MM.1S (cell line): ENCODE measurements at regions not wholly inside any gene's neighbourhood (a gene's known extent, or its start where the extent isn't known, plus 50 kb on each side); places are given as distances from the start of the nearest gene placed in this dataset.

Source experiments
- CTCF ChIP-seq: fragments of 300-600 bp; sonication (generic); IDR thresholded peaks from 2 replicates; pipeline ENCODE4 v1.5.1; 2016; ENCODE audit warnings: antibody characterized with exemption, low read length, mixed read lengths
- EZH2 ChIP-seq: fragments of 300-600 bp; sonication (generic); optimal IDR thresholded peaks from 2 replicates; pipeline ENCODE3; 2017; ENCODE audit warnings: low read depth, mild to moderate bottlenecking, antibody characterized with exemption, low read length, mixed read lengths
- EZH2phosphoT487 ChIP-seq: fragments of 300-600 bp; sonication (generic); IDR thresholded peaks from 2 replicates; pipeline ENCODE4 v1.6.1; 2018; ENCODE audit warnings: antibody characterized with exemption, low read length

- no peak for TF ChIP-seq CTCF
- TF ChIP-seq EZH2 = no peak
- no peak for TF ChIP-seq EZH2phosphoT487
These were observed 65.9 kb downstream of the DNTTIP2 start for GRCh38 chr1:93813076-93813475.
